Testis (tissue), 2 donors: ENCODE measurements at regions not wholly inside any gene's neighbourhood (a gene's known extent, or its start where the extent isn't known, plus 50 kb on each side); places are given as distances from the start of the nearest gene placed in this dataset.
"Not testable (repeated sequence)": the region's sequence is repeated elsewhere in the genome, so short reads cannot be mapped to it uniquely, and the experiment has no call there.

Source experiments
- DNase-seq: peaks from one replicate; pipeline ENCODE4 v3.0.0-alpha.2; 2019
- H3K27ac ChIP-seq, 2 donors: fragments of 200-600 bp; sonication (generic); one replicate each; pipeline ENCODE4 v1.5.1; 2019
- H3K27me3 ChIP-seq: fragments of 200-600 bp; sonication (generic); one replicate; pipeline ENCODE4 v1.5.1; 2019
- H3K36me3 ChIP-seq: fragments of 200-600 bp; sonication (generic); one replicate; pipeline ENCODE4 v1.5.1; 2017; ENCODE audit warnings: low read depth; ENCODE audit errors: missing control alignments
- H3K4me1 ChIP-seq: fragments of 200-600 bp; sonication (generic); one replicate; pipeline ENCODE4 v1.5.1; 2019
- H3K4me3 ChIP-seq, 2 donors: fragments of 200-600 bp; sonication (generic); one replicate each; pipeline ENCODE4 v1.5.1; 2017 to 2019
- H3K9me3 ChIP-seq: fragments of 200-600 bp; sonication (generic); one replicate; pipeline ENCODE4 v1.5.1; 2017
- POLR2A ChIP-seq: fragments of 450-650 bp; IDR thresholded peaks from one replicate; pipeline ENCODE4 v1.6.1; 2017; ENCODE audit warnings: antibody characterized with exemption, mild to moderate bottlenecking, moderate library complexity
- WGBS, 2 donors: methylation state at CpG; one replicate each; pipeline ENCODE4 v1.1.5; 2018; 5-methylcytosine and 5-hydroxymethylcytosine counted together
- intact Hi-C: fragments of 100-400 bp; cut with DNase I; formaldehyde crosslinking; loops from one replicate; pipeline ENCODE4 v1.15.1; 2023; ENCODE audit warnings: low total_unique reads
- TF ChIP-seq, protein P1 (sequence below), 3 experiments: fragments of 450-650 bp in 2 of 3; fragments of 200-600 bp in 1 of 3; sonication (generic) in 1 of 3; IDR thresholded peaks; one replicate each; pipeline ENCODE4 v1.5.1; 2016 to 2019; ENCODE audit warnings: antibody characterized with exemption in 3 of 3, mild to moderate bottlenecking in 2 of 3, moderate library complexity in 1 of 3

DNA sequence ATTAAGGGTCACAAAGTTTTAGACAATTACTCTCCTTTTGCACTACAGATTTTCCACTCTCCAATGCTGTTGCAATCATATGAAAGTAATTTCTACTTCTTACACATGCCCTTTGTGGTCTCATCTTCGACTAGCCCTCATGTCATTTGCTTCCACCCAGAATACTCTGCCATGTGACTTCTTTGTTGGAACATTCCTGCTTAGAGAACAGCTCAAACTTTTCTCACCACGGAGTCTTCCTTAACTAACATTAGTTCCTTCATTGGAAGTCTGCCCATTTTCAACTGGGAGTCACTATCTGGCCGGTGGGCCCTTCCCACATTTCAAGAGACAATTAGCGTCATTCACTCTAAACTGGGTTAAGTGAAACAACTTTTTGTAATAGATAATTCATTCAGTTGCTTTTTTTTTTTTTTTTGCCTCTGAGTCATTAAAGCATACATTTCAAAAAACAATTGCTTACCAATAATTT, 142.6 kb upstream of the PALMD start:
- intact Hi-C loops = no loop called here
- H3K4me3 ChIP-seq = no peak overlapping the region
- H3K36me3 ChIP-seq = no peaks in the 10 kb centered on the region
- H3K27ac ChIP-seq = peak overlapping the region; percentile 27 to 52
- DNase-seq = peak; percentile 77
- TF ChIP-seq, protein P1, sequence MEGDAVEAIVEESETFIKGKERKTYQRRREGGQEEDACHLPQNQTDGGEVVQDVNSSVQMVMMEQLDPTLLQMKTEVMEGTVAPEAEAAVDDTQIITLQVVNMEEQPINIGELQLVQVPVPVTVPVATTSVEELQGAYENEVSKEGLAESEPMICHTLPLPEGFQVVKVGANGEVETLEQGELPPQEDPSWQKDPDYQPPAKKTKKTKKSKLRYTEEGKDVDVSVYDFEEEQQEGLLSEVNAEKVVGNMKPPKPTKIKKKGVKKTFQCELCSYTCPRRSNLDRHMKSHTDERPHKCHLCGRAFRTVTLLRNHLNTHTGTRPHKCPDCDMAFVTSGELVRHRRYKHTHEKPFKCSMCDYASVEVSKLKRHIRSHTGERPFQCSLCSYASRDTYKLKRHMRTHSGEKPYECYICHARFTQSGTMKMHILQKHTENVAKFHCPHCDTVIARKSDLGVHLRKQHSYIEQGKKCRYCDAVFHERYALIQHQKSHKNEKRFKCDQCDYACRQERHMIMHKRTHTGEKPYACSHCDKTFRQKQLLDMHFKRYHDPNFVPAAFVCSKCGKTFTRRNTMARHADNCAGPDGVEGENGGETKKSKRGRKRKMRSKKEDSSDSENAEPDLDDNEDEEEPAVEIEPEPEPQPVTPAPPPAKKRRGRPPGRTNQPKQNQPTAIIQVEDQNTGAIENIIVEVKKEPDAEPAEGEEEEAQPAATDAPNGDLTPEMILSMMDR (IDR thresholded peaks at IDR 0.05) = no peak
- no peak for TF ChIP-seq POLR2A
- WGBS, 2 donors = 38 to 42% methylated on average over 4 of the region's 4 CpGs
- peaks cover 6% of the 10 kb centered on the region for H3K4me1 ChIP-seq
- no peaks in the 10 kb centered on the region for H3K9me3 ChIP-seq
- H3K27me3 ChIP-seq = no peaks in the 10 kb centered on the region

DNA sequence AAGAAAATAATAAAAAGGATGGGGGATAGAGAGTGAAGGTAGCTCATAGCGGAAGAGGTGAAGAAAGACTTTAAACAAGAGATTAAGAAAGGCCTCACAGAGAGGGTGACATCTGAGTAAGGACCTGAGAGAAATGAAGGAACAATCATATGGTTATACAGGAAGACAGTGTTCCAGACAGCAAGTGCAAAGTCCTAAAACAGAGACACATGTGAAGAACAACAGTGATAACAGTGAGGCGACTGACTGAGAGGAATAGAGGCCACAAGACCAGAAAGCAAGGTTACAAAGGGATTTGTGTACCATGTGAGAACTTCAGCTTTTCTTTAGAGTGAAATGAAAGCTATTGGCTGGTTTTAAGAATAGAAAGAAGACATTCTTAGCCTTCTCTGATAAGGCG, 141.6 kb upstream of the PALMD start:
- TF ChIP-seq, protein P1 (IDR thresholded peaks at IDR 0.05) = no peak
- Histone ChIP-seq H3K36me3 (no peaks in the 10 kb centered on the region), H3K4me3 (no peak overlapping the region), H3K4me1 (peaks cover 6% of the 10 kb centered on the region), H3K27me3 (no peaks in the 10 kb centered on the region), H3K9me3 (no peaks in the 10 kb centered on the region), H3K27ac (peak overlapping the region; percentile 12 to 41)
- no peak for DNase-seq
- intact Hi-C loops = no loop called here
- 64 to 75% methylated on average over 3 of the region's 3 CpGs for WGBS, 2 donors

DNA sequence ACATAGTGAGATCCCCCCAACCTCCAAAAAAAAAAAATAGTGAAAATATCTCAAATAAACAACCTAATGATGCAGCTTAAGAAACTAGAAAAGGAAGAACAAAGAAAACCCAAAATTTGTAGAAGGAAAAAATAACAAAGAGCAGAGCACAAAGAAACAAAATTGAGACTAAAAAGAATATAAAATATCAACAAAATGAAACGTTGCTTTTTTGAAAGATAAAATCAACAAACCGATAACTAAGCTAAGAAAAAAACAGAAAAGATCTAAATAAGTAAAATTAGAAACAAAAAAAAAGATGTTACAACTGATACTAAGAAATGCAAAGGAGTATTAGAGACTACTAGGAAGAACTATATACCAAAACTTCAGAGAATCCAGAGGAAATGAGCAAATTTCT, 139.3 kb upstream of the PALMD start:
- no peak for DNase-seq
- Histone ChIP-seq H3K27me3 (no peaks in the 10 kb centered on the region), H3K27ac (no peak overlapping the region), H3K4me3 (no peak overlapping the region), H3K36me3 (no peaks in the 10 kb centered on the region), H3K9me3 (no peaks in the 10 kb centered on the region), H3K4me1 (peaks cover 6% of the 10 kb centered on the region)
- TF ChIP-seq POLR2A = no peak
- TF ChIP-seq, protein P1 (IDR thresholded peaks at IDR 0.05) = no peak
- intact Hi-C loops = no loop called here
- WGBS, 2 donors = 39 to 40% methylated on average over 2 of the region's 2 CpGs

DNA sequence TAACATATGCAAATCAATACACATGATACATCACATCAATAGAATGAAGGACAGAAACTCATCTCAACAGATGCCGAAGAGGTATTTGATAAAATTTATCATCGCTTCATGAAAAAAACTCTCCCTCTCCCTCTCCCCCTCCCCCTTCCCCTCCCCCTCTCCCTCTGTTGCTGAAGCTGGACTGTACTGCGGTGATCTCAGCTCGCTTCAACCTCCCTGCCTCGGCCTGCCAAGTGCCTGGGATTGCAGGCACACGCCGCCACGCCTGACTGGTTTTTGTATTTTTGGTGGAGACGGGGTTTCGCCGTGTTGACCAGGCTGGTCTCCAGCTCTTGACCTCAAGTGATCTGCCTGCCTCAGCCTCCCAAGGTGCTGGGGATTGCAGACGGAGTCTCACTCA, 138.5 kb upstream of the PALMD start:
- H3K27ac ChIP-seq, DNase-seq, H3K4me3 ChIP-seq: not testable (repeated sequence)

DNA sequence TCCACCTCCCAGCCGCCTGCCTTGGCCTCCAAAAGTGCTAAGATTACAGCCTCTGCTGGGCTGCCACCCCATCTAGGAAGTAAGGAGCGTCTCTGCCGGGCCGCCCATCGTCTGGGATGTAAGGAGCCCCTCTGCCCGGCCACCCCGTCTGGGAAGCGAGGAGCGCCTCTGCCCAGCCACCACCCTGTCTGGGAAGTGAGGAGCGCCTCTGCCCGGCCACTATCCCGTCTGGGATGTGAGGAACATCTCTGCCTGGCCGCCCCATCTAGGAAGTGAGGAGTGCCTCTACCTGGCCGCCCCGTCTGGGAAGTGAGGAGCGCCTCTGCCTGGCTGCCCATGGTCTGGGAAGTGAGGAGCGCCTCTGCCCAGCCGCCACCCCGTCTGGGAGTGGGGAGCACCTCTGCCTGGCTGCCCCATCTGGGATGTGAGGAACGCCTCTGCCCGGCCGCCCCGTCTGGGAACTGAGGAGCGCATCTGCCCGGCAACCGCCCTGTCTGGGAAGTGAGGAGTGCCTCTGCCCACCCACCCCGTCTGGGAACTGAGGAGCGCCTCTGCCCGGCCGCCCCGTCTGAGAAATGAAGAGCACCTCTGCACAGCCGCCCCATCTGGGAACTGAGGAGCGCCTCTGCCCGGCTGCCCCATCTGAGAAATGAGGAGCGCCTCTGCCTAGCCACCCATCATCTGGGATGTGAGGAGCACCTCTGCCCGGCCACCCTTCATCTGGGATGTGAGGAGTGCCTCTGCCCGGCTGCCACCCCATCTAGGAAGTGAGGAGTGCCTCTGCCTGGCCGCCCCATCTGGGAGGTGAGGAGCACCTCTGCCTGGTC, 137.8 kb upstream of the PALMD start:
- intact Hi-C loops = no loop called here
- no peaks in the 10 kb centered on the region for H3K36me3 ChIP-seq
- WGBS, 2 donors = 87 to 93% methylated on average over 22 to 31 of the region's 38 CpGs
- H3K4me3 ChIP-seq = no peak overlapping the region
- peaks cover 6% of the 10 kb centered on the region for H3K4me1 ChIP-seq
- no peak for TF ChIP-seq POLR2A
- TF ChIP-seq, protein P1 (IDR thresholded peaks at IDR 0.05) = no peak
- no peaks in the 10 kb centered on the region for H3K9me3 ChIP-seq
- no peak overlapping the region for H3K27ac ChIP-seq
- no peak for DNase-seq
- no peaks in the 10 kb centered on the region for H3K27me3 ChIP-seq

More for the DNA sequence above, 138.5 kb upstream of the PALMD start:
- H3K4me1 ChIP-seq, H3K27me3 ChIP-seq, H3K9me3 ChIP-seq, intact Hi-C loops, H3K36me3 ChIP-seq: not testable (repeated sequence)
- WGBS, 2 donors = 90 to 92% methylated on average over 12 of the region's 12 CpGs

DNA sequence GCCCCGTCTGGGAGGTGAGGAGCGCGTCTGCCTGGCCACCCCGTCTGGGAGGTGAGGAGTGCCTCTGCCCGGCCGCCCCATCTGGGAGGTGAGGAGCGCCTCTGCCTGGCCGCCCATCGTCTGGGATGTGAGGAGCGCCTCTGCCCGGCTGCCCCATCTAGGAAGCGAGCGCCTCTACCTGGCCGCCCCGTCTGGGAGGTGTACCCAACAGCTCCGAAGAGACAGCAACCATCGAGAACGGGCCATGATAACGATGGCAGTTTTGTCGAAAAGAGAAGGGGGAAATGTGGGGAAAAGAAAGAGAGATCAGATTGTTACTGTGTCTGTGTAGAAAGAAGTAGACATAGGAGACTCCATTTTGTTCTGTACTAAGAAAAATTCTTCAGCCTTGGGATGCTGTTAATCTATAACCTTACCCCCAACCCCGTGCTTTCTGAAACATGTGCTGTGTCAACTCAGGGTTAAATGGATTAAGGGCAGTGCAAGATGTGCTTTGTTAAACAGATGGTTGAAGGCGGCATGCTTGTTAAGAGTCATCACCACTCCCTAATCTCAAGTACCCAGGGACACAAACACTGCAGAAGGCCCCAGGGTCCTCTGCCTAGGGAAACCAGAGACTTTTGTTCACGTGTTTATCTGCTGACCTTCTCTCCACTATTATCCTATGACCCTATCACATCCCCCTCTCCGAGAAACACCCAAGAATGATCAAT, 137.0 kb upstream of the PALMD start:
- H3K4me1 ChIP-seq, H3K4me3 ChIP-seq, H3K27ac ChIP-seq, DNase-seq, H3K36me3 ChIP-seq, H3K27me3 ChIP-seq, intact Hi-C loops, H3K9me3 ChIP-seq: not testable (repeated sequence)
- WGBS, 2 donors = 89 to 94% methylated on average over 20 to 22 of the region's 24 CpGs

DNA sequence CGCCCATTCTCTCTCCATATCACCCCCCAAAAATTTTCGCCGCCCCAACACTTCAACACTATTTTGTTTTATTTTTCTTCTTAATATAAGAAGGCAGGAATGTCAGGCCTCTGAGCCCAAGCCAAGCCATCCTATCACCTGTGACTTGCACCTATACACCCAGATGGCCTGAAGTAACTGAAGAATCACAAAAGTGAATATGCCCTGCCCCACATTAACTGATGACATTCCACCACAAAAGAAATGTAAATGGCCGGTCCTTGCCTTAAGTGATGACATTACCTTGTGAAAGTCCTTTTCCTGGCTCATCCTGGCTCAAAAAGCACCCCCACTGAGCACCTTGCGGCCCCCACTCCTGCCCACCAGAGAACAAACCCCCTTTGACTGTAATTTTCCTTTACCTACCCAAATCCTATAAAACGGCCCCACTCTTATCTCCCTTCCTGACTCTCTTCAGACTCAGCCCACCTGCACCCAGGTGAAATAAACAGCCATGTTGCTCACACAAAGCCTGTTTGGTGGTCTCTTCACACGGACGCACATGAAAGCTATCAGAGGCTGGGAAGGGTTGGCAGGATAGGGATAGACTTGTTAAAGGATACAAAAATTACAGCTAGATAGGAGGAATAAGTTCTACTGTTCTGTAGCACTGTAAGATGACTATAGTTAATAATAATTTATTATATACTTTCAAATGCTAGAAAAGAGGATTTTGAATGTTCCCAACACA, 130.9 kb upstream of the PALMD start:
- intact Hi-C loops, H3K27ac ChIP-seq, DNase-seq: not testable (repeated sequence)

More for the DNA sequence above, 130.9 kb upstream of the PALMD start:
- H3K4me1 ChIP-seq, H3K9me3 ChIP-seq, H3K4me3 ChIP-seq, H3K27me3 ChIP-seq, H3K36me3 ChIP-seq: not testable (repeated sequence)
- 75 to 81% methylated on average over 8 of the region's 8 CpGs for WGBS, 2 donors
